ENCODE measurements at regions not wholly inside any gene's neighbourhood (a gene's known extent, or its start where the extent isn't known, plus 50 kb on each side); places are given as distances from the start of the nearest gene placed in this dataset.

DNA sequence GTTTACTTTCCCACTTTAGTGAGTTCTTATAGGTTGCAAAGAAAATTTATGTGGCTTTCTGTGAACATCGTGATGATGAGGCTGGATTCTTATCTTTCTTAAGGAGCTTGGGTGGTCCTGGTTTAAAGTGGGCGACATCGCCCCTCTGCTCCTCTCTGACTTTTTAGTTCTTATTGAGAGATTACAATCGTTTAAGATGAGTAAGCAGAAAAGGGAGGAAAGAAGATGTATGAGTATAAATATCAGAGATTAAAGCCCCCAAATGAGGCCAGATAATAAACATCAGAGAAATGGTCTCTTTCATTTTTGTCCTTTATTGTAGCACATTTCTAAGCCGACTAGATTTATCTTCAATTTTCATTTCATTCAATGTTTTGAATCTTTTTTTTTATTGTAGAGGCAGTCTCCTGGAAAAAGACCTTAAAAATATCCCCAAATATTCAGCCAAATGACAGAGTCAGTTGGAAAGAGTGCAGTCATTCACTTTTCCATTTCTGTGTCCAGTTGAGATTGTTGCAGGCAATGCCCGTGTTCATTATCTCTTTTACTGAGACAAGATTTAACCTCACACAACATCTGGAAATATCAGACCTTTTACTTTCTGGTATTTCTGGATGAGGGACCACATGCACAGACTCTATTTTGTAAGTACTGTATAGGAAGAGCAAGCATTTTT, 62.0 kb upstream of the PDE7B start:
- no peaks in the 10 kb centered on the region for H3K36me3 Mint-ChIP-seq (ENCODE audit: low read depth)
- no peak overlapping the region for H3K4me3 Mint-ChIP-seq
- peaks cover 7% of the 10 kb centered on the region for H3K4me1 Mint-ChIP-seq
- peaks cover 2% of the 10 kb centered on the region for H3K9me3 Mint-ChIP-seq
- H3K27ac Mint-ChIP-seq (ENCODE audit: unreplicated experiment) = peak overlapping the region; percentile 81
- no peaks in the 10 kb centered on the region for H3K27me3 Mint-ChIP-seq (ENCODE audit: low read depth)
- TF ChIP-seq, protein P1, sequence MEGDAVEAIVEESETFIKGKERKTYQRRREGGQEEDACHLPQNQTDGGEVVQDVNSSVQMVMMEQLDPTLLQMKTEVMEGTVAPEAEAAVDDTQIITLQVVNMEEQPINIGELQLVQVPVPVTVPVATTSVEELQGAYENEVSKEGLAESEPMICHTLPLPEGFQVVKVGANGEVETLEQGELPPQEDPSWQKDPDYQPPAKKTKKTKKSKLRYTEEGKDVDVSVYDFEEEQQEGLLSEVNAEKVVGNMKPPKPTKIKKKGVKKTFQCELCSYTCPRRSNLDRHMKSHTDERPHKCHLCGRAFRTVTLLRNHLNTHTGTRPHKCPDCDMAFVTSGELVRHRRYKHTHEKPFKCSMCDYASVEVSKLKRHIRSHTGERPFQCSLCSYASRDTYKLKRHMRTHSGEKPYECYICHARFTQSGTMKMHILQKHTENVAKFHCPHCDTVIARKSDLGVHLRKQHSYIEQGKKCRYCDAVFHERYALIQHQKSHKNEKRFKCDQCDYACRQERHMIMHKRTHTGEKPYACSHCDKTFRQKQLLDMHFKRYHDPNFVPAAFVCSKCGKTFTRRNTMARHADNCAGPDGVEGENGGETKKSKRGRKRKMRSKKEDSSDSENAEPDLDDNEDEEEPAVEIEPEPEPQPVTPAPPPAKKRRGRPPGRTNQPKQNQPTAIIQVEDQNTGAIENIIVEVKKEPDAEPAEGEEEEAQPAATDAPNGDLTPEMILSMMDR (conservative IDR thresholded peaks at IDR 0.05) = no peak
- no peak for DNase-seq (ENCODE audit: low read depth, low spot score)

DNA sequence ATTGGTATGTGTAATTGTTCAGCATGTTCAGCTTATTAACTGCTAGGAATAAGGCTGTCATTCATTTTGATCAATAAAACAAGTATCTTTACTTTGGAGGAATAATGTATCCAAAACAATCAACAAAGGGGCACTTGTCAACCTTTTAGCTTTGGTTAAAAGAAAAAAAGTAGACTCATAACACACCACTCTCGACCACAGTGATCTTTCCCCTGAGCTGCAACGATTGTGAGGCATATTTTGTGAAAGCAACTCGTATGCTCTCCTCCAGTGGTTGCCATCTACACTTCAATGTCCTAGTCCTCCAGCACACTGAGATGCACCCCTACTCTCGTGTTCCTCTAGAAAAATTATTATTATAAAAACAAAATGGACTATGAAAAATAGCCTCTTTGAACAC, 60.1 kb upstream of the PDE7B start:
- peaks cover 7% of the 10 kb centered on the region for H3K4me1 Mint-ChIP-seq
- H3K27me3 Mint-ChIP-seq (ENCODE audit: low read depth) = no peaks in the 10 kb centered on the region
- H3K4me3 Mint-ChIP-seq = no peak overlapping the region
- no peaks in the 10 kb centered on the region for H3K36me3 Mint-ChIP-seq (ENCODE audit: low read depth)
- TF ChIP-seq, protein P1 (conservative IDR thresholded peaks at IDR 0.05) = no peak
- H3K27ac Mint-ChIP-seq (ENCODE audit: unreplicated experiment) = no peak overlapping the region
- no peak for DNase-seq (ENCODE audit: low read depth, low spot score)
- no peaks in the 10 kb centered on the region for H3K9me3 Mint-ChIP-seq

DNA sequence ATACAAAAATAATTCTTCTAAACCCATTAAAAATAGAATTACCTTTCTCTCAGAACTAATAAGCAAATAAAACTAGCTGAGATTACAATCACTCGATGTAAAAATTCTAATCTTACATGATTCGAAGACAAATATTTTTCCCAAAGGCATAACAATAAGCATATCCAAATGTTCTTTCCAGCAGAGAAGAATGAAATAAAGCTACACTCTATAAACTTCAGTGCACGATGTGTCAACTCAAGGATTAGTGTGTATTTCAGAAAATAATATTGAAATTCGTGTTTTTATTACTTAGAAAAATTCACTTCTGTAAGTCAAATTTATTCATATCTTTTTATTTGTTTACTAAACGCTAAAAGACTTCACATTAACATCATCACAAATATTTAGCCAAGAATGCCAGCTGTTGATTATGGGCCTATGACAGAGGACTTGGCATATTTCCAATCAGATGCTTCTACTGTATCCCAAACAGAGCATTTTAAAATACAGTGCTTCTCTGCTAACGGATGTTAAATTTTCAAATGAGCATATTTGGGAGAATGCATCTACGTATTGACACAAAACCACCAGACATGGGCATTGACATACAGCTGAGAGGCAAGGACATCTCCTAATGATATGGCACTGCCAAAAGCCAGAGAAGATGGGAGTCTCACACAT, 54.7 kb upstream of the PDE7B start:
- TF ChIP-seq, protein P1 (conservative IDR thresholded peaks at IDR 0.05) = no peak
- no peak for DNase-seq (ENCODE audit: low read depth, low spot score)
- Mint-ChIP-seq H3K36me3 (ENCODE audit: low read depth) (no peaks in the 10 kb centered on the region), H3K27me3 (ENCODE audit: low read depth) (no peaks in the 10 kb centered on the region), H3K4me3 (no peak overlapping the region), H3K4me1 (peaks cover 2% of the 10 kb centered on the region), H3K27ac (ENCODE audit: unreplicated experiment) (no peak overlapping the region), H3K9me3 (no peaks in the 10 kb centered on the region)

DNA sequence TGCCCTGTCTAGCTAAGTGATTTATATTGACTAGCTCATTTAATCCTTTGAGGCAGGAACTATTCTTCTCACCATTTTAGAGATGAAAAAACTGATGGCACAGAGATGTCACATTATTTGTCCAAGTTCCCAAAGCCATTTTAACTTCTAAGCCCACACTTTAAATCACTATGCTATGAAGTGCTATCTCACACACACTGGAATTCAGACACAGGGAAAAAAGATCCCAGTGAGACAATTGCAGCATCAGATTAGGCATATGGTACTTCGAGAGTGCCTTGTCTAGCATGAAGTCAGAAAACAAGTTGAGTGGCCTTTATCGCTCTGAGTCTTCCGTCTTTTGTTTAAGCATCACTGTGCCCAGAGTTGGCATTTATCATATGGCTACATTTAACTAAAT, 54.1 kb upstream of the PDE7B start:
- H3K36me3 Mint-ChIP-seq (ENCODE audit: low read depth) = no peaks in the 10 kb centered on the region
- no peaks in the 10 kb centered on the region for H3K27me3 Mint-ChIP-seq (ENCODE audit: low read depth)
- TF ChIP-seq, protein P1 (conservative IDR thresholded peaks at IDR 0.05) = no peak
- no peaks in the 10 kb centered on the region for H3K9me3 Mint-ChIP-seq
- no peaks in the 10 kb centered on the region for H3K4me1 Mint-ChIP-seq
- H3K4me3 Mint-ChIP-seq = no peak overlapping the region
- DNase-seq (ENCODE audit: low read depth, low spot score) = no peak
- H3K27ac Mint-ChIP-seq (ENCODE audit: unreplicated experiment) = no peak overlapping the region

DNA sequence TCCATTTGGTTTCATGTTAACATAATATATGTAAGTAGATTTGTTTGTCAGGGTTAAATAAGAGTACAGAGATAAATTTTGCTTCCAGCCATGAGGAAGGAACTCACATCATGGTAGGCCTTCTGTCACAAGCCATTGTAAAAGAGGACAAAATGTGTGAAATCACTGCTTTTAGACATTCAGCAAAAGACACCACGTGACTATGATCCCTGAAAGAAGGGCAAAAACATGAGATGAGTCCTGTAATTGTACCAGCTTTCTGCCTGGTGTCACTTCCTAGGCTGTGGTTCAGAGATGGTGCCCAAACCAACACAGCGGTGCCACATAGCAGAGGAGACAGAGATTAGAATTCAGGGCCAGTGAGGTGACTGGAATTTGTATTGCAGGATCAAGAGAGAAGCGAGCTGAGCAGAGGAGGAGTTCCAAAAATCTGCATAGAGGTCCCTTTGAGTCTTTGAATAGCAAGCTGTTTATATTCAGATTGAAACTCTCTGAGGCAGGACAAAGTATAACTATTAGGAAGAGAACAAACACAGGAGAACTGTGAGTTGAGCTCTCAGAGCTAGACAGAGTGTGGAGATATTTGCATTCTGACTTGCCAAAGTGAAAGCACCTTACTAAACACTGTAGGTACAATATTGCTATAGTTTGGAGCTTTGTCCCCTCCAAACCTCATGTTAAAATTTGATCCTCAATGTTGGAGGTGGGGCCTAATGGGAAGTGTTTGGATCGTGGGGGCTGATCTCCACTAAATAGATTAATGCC, 52.6 kb upstream of the PDE7B start:
- H3K27ac Mint-ChIP-seq (ENCODE audit: unreplicated experiment) = no peak overlapping the region
- H3K27me3 Mint-ChIP-seq (ENCODE audit: low read depth) = no peaks in the 10 kb centered on the region
- no peak for DNase-seq (ENCODE audit: low read depth, low spot score)
- no peak overlapping the region for H3K4me3 Mint-ChIP-seq
- no peaks in the 10 kb centered on the region for H3K36me3 Mint-ChIP-seq (ENCODE audit: low read depth)
- H3K4me1 Mint-ChIP-seq = no peaks in the 10 kb centered on the region
- TF ChIP-seq, protein P1 (conservative IDR thresholded peaks at IDR 0.05) = no peak
- no peaks in the 10 kb centered on the region for H3K9me3 Mint-ChIP-seq

Data from neural crest cell (in vitro differentiated cells).